ENCODE measurements at regions not wholly inside any gene's neighbourhood (a gene's known extent, or its start where the extent isn't known, plus 50 kb on each side); places are given as distances from the start of the nearest gene placed in this dataset.

- Histone ChIP-seq H3K79me2 (ENCODE audit: low read length) (no peaks in the 10 kb centered on the region), H3K9me2 (replicated peaks; ENCODE audit: insufficient read depth, low read length) (no peaks in the 10 kb centered on the region), H3K9me3 (replicated peaks; ENCODE audit: insufficient read depth, low read length) (no peaks in the 10 kb centered on the region), H2AFZ (ENCODE audit: low read length) (no peak overlapping the region), H3K36me3 (replicated peaks; ENCODE audit: insufficient read depth, low read length) (no peaks in the 10 kb centered on the region), H4K20me1 (ENCODE audit: insufficient read depth, low read length) (no peaks in the 10 kb centered on the region), H3K27me3 (replicated peaks; ENCODE audit: insufficient read depth, low read length) (no peaks in the 10 kb centered on the region), H3K27ac (ENCODE audit: low read length) (no peak overlapping the region), H3K4me3 (ENCODE audit: low read length) (no peak overlapping the region), H3F3A (ENCODE audit: insufficient read depth, low read length) (no peaks in the 10 kb centered on the region), H3K4me1 (ENCODE audit: low read length) (no peaks in the 10 kb centered on the region), H3K9ac (ENCODE audit: low read length) (no peak overlapping the region), H3K4me2 (ENCODE audit: low read depth, low read length) (no peak overlapping the region)
- TF ChIP-seq EZH2 (optimal IDR thresholded peaks at IDR 0.05; ENCODE audit: low read depth, low read length) (no peak), EZH2phosphoT487 (IDR thresholded peaks at IDR 0.05; ENCODE audit: low read length) (no peak)
- DNase-seq: no peak
Observed at GRCh38 chr17:14946481-14946880, 318.6 kb downstream of the PMP22 start.

- no peaks in the 10 kb centered on the region for H3K9me3 ChIP-seq (replicated peaks; ENCODE audit: insufficient read depth, low read length)
- H3K4me3 ChIP-seq (ENCODE audit: low read length): no peak overlapping the region
- H3K27ac ChIP-seq (ENCODE audit: low read length): no peak overlapping the region
- no peaks in the 10 kb centered on the region for H3F3A ChIP-seq (ENCODE audit: insufficient read depth, low read length)
- H3K4me1 ChIP-seq (ENCODE audit: low read length): no peaks in the 10 kb centered on the region
- H3K79me2 ChIP-seq (ENCODE audit: low read length): no peaks in the 10 kb centered on the region
- no peaks in the 10 kb centered on the region for H3K9me2 ChIP-seq (replicated peaks; ENCODE audit: insufficient read depth, low read length)
- H3K27me3 ChIP-seq (replicated peaks; ENCODE audit: insufficient read depth, low read length): no peaks in the 10 kb centered on the region
- no peak for DNase-seq
- TF ChIP-seq EZH2 (optimal IDR thresholded peaks at IDR 0.05; ENCODE audit: low read depth, low read length) (no peak), EZH2phosphoT487 (IDR thresholded peaks at IDR 0.05; ENCODE audit: low read length) (no peak), CTCF (IDR thresholded peaks at IDR 0.05; ENCODE audit: low read length) (no peak)
- no peak overlapping the region for H3K4me2 ChIP-seq (ENCODE audit: low read depth, low read length)
- no peaks in the 10 kb centered on the region for H4K20me1 ChIP-seq (ENCODE audit: insufficient read depth, low read length)
- no peaks in the 10 kb centered on the region for H3K36me3 ChIP-seq (replicated peaks; ENCODE audit: insufficient read depth, low read length)
- no peak overlapping the region for H2AFZ ChIP-seq (ENCODE audit: low read length)
- no peak overlapping the region for H3K9ac ChIP-seq (ENCODE audit: low read length)
Observed at GRCh38 chr17:14942526-14943190, 322.5 kb downstream of the PMP22 start.

GRCh38 chr17:14940938-14941265 lies 324.2 kb downstream of the PMP22 start:
- Histone ChIP-seq H3K79me2 (ENCODE audit: low read length) (no peaks in the 10 kb centered on the region), H3K4me1 (ENCODE audit: low read length) (no peaks in the 10 kb centered on the region), H3K27ac (ENCODE audit: low read length) (no peak overlapping the region), H3K36me3 (replicated peaks; ENCODE audit: insufficient read depth, low read length) (no peaks in the 10 kb centered on the region), H3K9ac (ENCODE audit: low read length) (no peak overlapping the region), H4K20me1 (ENCODE audit: insufficient read depth, low read length) (no peaks in the 10 kb centered on the region), H3F3A (ENCODE audit: insufficient read depth, low read length) (no peaks in the 10 kb centered on the region), H3K9me3 (replicated peaks; ENCODE audit: insufficient read depth, low read length) (no peaks in the 10 kb centered on the region), H3K4me3 (ENCODE audit: low read length) (no peak overlapping the region), H2AFZ (ENCODE audit: low read length) (no peak overlapping the region), H3K4me2 (ENCODE audit: low read depth, low read length) (no peak overlapping the region), H3K27me3 (replicated peaks; ENCODE audit: insufficient read depth, low read length) (no peaks in the 10 kb centered on the region), H3K9me2 (replicated peaks; ENCODE audit: insufficient read depth, low read length) (no peaks in the 10 kb centered on the region)
- no peak for DNase-seq
- TF ChIP-seq EZH2 (optimal IDR thresholded peaks at IDR 0.05; ENCODE audit: low read depth, low read length) (no peak), EZH2phosphoT487 (IDR thresholded peaks at IDR 0.05; ENCODE audit: low read length) (no peak), CTCF (IDR thresholded peaks at IDR 0.05; ENCODE audit: low read length) (no peak)

GRCh38 chr17:14940108-14940937 lies 324.8 kb downstream of the PMP22 start:
- H3K4me3 ChIP-seq (ENCODE audit: low read length): no peak overlapping the region
- H3K9me2 ChIP-seq (replicated peaks; ENCODE audit: insufficient read depth, low read length): no peaks in the 10 kb centered on the region
- H3F3A ChIP-seq (ENCODE audit: insufficient read depth, low read length): no peaks in the 10 kb centered on the region
- H3K4me1 ChIP-seq (ENCODE audit: low read length): no peaks in the 10 kb centered on the region
- H3K4me2 ChIP-seq (ENCODE audit: low read depth, low read length): no peak overlapping the region
- H3K79me2 ChIP-seq (ENCODE audit: low read length): no peaks in the 10 kb centered on the region
- no peaks in the 10 kb centered on the region for H3K9me3 ChIP-seq (replicated peaks; ENCODE audit: insufficient read depth, low read length)
- DNase-seq: no peak
- H3K9ac ChIP-seq (ENCODE audit: low read length): no peak overlapping the region
- H3K27me3 ChIP-seq (replicated peaks; ENCODE audit: insufficient read depth, low read length): no peaks in the 10 kb centered on the region
- H3K27ac ChIP-seq (ENCODE audit: low read length): no peak overlapping the region
- TF ChIP-seq EZH2phosphoT487 (IDR thresholded peaks at IDR 0.05; ENCODE audit: low read length) (no peak), EZH2 (optimal IDR thresholded peaks at IDR 0.05; ENCODE audit: low read depth, low read length) (no peak), CTCF (IDR thresholded peaks at IDR 0.05; ENCODE audit: low read length) (no peak)
- H2AFZ ChIP-seq (ENCODE audit: low read length): no peak overlapping the region
- no peaks in the 10 kb centered on the region for H3K36me3 ChIP-seq (replicated peaks; ENCODE audit: insufficient read depth, low read length)
- H4K20me1 ChIP-seq (ENCODE audit: insufficient read depth, low read length): no peaks in the 10 kb centered on the region
